WTC11 (cell line): ENCODE measurements at regions not wholly inside any gene's neighbourhood (a gene's known extent, or its start where the extent isn't known, plus 50 kb on each side); places are given as distances from the start of the nearest gene placed in this dataset.
"Not testable (repeated sequence)": the region's sequence is repeated elsewhere in the genome, so short reads cannot be mapped to it uniquely, and the experiment has no call there.

Experiments
- ATAC-seq: fragments of 200-7000 bp; cut with Tn5 transposase; 2 replicates; pipeline ENCODE4 v1.10.0; 2021; ENCODE audit warnings: mild to moderate bottlenecking, moderate library complexity
- CTCF ChIA-PET: fragments of 300-600 bp; sonication (Branson Sonifier 250); formaldehyde crosslinking; loops from one replicate; lab custom pipeline; 2021; ENCODE audit warnings: antibody characterized with exemption; lab: Charles Lee
- POLR2A ChIA-PET: fragments of 350-600 bp; sonication (Branson Sonifier 250); formaldehyde crosslinking; loops from one replicate; lab custom pipeline; 2021; ENCODE audit warnings: antibody characterized with exemption; lab: Charles Lee
- DNase-seq: peaks from one replicate; pipeline ENCODE4 v3.0.0; 2021; ENCODE audit warnings: low spot score
- H3K27ac Mint-ChIP-seq: 2 replicates; pipeline ENCODE4 v1.8.0; 2021; ENCODE audit warnings: mixed read lengths
- H3K27me3 Mint-ChIP-seq: 2 replicates; pipeline ENCODE4 v1.8.0; 2021; ENCODE audit warnings: low read depth, mild to moderate bottlenecking, moderate library complexity, mixed read lengths
- H3K36me3 Mint-ChIP-seq: 2 replicates; pipeline ENCODE4 v1.8.0; 2021; ENCODE audit warnings: mixed read lengths
- H3K4me1 Mint-ChIP-seq: 2 replicates; pipeline ENCODE4 v1.8.0; 2022; ENCODE audit warnings: mixed read lengths
- H3K4me3 Mint-ChIP-seq: 2 replicates; pipeline ENCODE4 v1.8.0; 2021; ENCODE audit warnings: mild to moderate bottlenecking, moderate library complexity, mixed read lengths
- H3K9me3 Mint-ChIP-seq: 2 replicates; pipeline ENCODE4 v1.8.0; 2021; ENCODE audit warnings: mixed read lengths
- CREB1 ChIP-seq: sonication (generic); formaldehyde crosslinking; IDR thresholded peaks from 2 replicates; pipeline ENCODE4 v1.8.0; 2023; ENCODE audit warnings: mild to moderate bottlenecking, missing genetic modification reagents
- ELF4 ChIP-seq: sonication (generic); formaldehyde crosslinking; IDR thresholded peaks from 2 replicates; pipeline ENCODE4 v1.8.1; 2022; ENCODE audit warnings: low read depth, mild to moderate bottlenecking, moderate library complexity, missing genetic modification reagents
- EMX1 ChIP-seq: fragments of 250-450 bp; sonication (Bioruptor Pico); IDR thresholded peaks from 2 replicates; pipeline ENCODE4 v1.8.0; 2021; ENCODE audit warnings: mild to moderate bottlenecking
- ESRRA ChIP-seq: sonication (generic); formaldehyde crosslinking; IDR thresholded peaks from 2 replicates; pipeline ENCODE4 v1.8.1; 2022; ENCODE audit warnings: mild to moderate bottlenecking, missing genetic modification reagents, borderline replicate concordance
- FOXJ3 ChIP-seq: sonication (generic); formaldehyde crosslinking; IDR thresholded peaks from 2 replicates; pipeline ENCODE4 v1.9.0; 2021; ENCODE audit warnings: missing genetic modification reagents, mild to moderate bottlenecking, borderline replicate concordance
- FOXP1 ChIP-seq: sonication (generic); formaldehyde crosslinking; IDR thresholded peaks from 2 replicates; pipeline ENCODE4 v1.8.0; 2022; ENCODE audit warnings: missing genetic modification reagents, mild to moderate bottlenecking, moderate library complexity, borderline replicate concordance
- JAZF1 ChIP-seq: fragments of 250-450 bp; sonication (Bioruptor Pico); IDR thresholded peaks from 2 replicates; pipeline ENCODE4 v1.9.0; 2021; ENCODE audit warnings: moderate library complexity, mild to moderate bottlenecking, inconsistent platforms
- MYBL2 ChIP-seq: sonication (generic); formaldehyde crosslinking; IDR thresholded peaks from 2 replicates; pipeline ENCODE4 v1.8.1; 2023; ENCODE audit warnings: mild to moderate bottlenecking, moderate library complexity, missing genetic modification reagents
- SMAD4 ChIP-seq: sonication (generic); formaldehyde crosslinking; IDR thresholded peaks from 2 replicates; pipeline ENCODE4 v1.8.0; 2022; ENCODE audit warnings: mild to moderate bottlenecking, missing genetic modification reagents
- TEAD1 ChIP-seq: sonication (generic); formaldehyde crosslinking; IDR thresholded peaks from 2 replicates; pipeline ENCODE4 v1.8.0; 2022; ENCODE audit warnings: mild to moderate bottlenecking, missing genetic modification reagents
- ZNF263 ChIP-seq: sonication (generic); formaldehyde crosslinking; IDR thresholded peaks from 2 replicates; pipeline ENCODE4 v1.8.1; 2022; ENCODE audit warnings: low read depth, mild to moderate bottlenecking, moderate library complexity, missing genetic modification reagents
- ZNF416 ChIP-seq: fragments of 250-450 bp; sonication (Bioruptor Pico); IDR thresholded peaks from 2 replicates; pipeline ENCODE4 v1.9.0; 2021; ENCODE audit warnings: mild to moderate bottlenecking, inconsistent platforms
- TF ChIP-seq, protein P1 (sequence below): sonication (generic); formaldehyde crosslinking; IDR thresholded peaks from 2 replicates; pipeline ENCODE4 v1.8.0; 2022; ENCODE audit warnings: mild to moderate bottlenecking, missing genetic modification reagents
- TF ChIP-seq, protein P2 (sequence below): fragments of 250-450 bp; sonication (Bioruptor Pico); conservative IDR thresholded peaks from 2 replicates; pipeline ENCODE4 v1.9.0; 2021; ENCODE audit warnings: mild to moderate bottlenecking
- TF ChIP-seq, protein P3 (sequence below): sonication (generic); formaldehyde crosslinking; IDR thresholded peaks from 2 replicates; pipeline ENCODE4 v1.8.0; 2022; ENCODE audit warnings: mild to moderate bottlenecking, missing genetic modification reagents
- TF ChIP-seq, protein P4 (sequence below): sonication (generic); formaldehyde crosslinking; IDR thresholded peaks from 2 replicates; pipeline ENCODE4 v1.8.0; 2022; ENCODE audit warnings: mild to moderate bottlenecking, missing genetic modification reagents
- TF ChIP-seq, protein P5 (sequence below): sonication (generic); formaldehyde crosslinking; IDR thresholded peaks from 2 replicates; pipeline ENCODE4 v1.8.1; 2022; ENCODE audit warnings: missing genetic modification reagents, borderline replicate concordance
- TF ChIP-seq, protein P6 (sequence below): sonication (generic); formaldehyde crosslinking; IDR thresholded peaks from 2 replicates; pipeline ENCODE4 v1.8.1; 2023; ENCODE audit warnings: mild to moderate bottlenecking, missing genetic modification reagents, moderate library complexity

DNA sequence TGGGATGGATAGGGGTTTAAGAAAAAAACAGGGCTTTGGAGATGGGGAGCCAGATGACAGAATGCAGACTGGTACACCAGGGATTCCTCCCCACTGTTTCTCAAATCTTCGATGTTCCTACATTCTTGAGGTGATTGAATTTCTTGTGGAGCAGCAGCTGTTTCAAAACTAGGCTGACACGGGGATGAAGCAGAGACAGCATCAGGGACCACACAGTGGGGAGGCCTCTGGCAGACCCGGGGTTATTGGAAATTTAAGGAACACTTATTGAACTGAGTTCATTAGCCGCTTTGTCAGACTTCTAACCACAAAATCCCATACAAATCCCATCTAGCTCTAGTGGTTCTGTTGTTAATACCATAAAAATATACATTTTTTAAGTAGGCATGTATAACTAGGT, 621.4 kb upstream of the GBE1 start:
- POLR2A ChIA-PET = no interaction called here

DNA sequence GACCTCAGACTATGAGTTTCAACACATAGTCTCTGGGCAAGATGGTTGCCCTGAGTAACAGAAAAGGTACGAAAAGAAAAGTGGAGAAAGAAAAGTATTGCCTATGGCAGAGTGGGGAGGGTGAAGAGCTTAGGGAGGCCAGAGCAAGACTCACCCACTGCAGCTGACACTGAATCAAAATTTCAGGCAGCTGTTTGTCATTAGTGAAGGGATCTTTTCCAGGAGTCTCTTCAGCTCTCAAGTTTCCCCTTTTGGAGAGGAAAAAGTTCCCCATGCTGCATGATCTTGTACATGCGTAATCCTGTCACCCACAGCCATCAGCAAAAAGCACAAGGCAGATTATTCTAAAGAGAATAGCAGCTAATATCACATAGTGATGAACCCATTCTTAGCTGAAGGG, 616.9 kb upstream of the GBE1 start:
- Mint-ChIP-seq H3K27me3 (peaks cover 13% of the 10 kb centered on the region; the same call in 1 of the 2 replicates), H3K4me3 (no peak overlapping the region), H3K9me3 (peaks cover 83% of the 10 kb centered on the region), H3K4me1 (no peaks in the 10 kb centered on the region), H3K36me3 (peaks cover 70% of the 10 kb centered on the region), H3K27ac (no peak overlapping the region)
- TF ChIP-seq, protein P1, sequence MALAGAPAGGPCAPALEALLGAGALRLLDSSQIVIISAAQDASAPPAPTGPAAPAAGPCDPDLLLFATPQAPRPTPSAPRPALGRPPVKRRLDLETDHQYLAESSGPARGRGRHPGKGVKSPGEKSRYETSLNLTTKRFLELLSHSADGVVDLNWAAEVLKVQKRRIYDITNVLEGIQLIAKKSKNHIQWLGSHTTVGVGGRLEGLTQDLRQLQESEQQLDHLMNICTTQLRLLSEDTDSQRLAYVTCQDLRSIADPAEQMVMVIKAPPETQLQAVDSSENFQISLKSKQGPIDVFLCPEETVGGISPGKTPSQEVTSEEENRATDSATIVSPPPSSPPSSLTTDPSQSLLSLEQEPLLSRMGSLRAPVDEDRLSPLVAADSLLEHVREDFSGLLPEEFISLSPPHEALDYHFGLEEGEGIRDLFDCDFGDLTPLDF = no peak
- TF ChIP-seq FOXP1 (CRISPR knock-in tag) (no peak), SMAD4 (CRISPR knock-in tag) (no peak), JAZF1 (CRISPR knock-in tag) (no peak)
- TF ChIP-seq, protein P2, sequence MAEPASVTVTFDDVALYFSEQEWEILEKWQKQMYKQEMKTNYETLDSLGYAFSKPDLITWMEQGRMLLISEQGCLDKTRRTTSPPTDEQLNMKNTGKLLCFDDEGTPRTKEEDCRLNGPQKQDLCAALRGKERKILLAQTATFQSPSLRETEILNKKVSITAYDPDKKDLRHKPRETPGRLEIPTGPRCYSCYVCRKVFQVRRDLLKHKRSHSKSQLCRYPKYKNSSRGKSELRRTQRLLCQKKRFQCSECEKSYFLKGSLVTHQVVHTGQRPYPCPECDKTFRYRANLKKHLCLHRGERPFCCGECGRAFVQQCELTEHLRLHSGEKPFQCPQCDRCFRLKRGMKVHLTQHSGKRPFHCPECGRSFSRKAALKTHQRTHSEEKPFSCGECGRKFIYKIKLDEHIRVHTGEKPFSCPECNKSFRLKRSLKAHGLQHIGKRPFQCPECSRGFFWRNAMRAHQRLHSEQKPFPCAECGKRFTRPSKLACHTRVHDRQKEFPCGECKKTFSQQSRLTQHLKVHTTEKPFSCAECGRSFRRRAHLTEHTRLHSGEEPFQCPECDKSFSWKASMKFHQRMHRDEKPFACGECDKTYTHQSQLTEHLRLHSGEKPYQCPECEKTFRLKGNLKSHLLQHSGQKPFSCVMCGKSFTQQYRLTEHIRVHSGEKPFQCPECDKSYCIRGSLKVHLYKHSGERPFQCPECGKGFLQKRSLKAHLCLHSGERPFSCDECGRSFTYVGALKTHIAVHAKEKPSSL (CRISPR knock-in tag) = no peak
- TF ChIP-seq, protein P3, sequence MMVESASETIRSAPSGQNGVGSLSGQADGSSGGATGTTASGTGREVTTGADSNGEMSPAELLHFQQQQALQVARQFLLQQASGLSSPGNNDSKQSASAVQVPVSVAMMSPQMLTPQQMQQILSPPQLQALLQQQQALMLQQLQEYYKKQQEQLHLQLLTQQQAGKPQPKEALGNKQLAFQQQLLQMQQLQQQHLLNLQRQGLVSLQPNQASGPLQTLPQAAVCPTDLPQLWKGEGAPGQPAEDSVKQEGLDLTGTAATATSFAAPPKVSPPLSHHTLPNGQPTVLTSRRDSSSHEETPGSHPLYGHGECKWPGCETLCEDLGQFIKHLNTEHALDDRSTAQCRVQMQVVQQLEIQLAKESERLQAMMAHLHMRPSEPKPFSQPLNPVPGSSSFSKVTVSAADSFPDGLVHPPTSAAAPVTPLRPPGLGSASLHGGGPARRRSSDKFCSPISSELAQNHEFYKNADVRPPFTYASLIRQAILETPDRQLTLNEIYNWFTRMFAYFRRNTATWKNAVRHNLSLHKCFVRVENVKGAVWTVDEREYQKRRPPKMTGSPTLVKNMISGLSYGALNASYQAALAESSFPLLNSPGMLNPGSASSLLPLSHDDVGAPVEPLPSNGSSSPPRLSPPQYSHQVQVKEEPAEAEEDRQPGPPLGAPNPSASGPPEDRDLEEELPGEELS = no peak
- ChIA-PET POLR2A (interaction anchor here (0.7 kb wide), 1 partner anchor 196 kb away, joined by 4 read pairs; no protein-coding TSS in a partner anchor), CTCF (no interaction called here)
- no peak for DNase-seq
- no peak for ATAC-seq

More for the DNA sequence above, 621.4 kb upstream of the GBE1 start:
- no peak for ATAC-seq
- no peak for DNase-seq
- Mint-ChIP-seq H3K27ac (no peak overlapping the region), H3K9me3 (peaks cover 48% of the 10 kb centered on the region), H3K27me3 (peaks cover 2% of the 10 kb centered on the region; the same call in 1 of the 2 replicates), H3K4me3 (no peak overlapping the region), H3K36me3 (peaks cover 28% of the 10 kb centered on the region), H3K4me1 (no peaks in the 10 kb centered on the region)
- TF ChIP-seq, protein P4, sequence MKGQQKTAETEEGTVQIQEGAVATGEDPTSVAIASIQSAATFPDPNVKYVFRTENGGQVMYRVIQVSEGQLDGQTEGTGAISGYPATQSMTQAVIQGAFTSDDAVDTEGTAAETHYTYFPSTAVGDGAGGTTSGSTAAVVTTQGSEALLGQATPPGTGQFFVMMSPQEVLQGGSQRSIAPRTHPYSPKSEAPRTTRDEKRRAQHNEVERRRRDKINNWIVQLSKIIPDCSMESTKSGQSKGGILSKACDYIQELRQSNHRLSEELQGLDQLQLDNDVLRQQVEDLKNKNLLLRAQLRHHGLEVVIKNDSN (CRISPR knock-in tag) = no peak
- TF ChIP-seq, protein P5, sequence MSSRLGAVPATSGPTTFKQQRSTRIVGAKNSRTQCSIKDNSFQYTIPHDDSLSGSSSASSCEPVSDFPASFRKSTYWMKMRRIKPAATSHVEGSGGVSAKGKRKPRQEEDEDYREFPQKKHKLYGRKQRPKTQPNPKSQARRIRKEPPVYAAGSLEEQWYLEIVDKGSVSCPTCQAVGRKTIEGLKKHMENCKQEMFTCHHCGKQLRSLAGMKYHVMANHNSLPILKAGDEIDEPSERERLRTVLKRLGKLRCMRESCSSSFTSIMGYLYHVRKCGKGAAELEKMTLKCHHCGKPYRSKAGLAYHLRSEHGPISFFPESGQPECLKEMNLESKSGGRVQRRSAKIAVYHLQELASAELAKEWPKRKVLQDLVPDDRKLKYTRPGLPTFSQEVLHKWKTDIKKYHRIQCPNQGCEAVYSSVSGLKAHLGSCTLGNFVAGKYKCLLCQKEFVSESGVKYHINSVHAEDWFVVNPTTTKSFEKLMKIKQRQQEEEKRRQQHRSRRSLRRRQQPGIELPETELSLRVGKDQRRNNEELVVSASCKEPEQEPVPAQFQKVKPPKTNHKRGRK (CRISPR knock-in tag) = no peak
- TF ChIP-seq MYBL2 (no peak), CREB1 (no peak)
- CTCF ChIA-PET = no interaction called here

DNA sequence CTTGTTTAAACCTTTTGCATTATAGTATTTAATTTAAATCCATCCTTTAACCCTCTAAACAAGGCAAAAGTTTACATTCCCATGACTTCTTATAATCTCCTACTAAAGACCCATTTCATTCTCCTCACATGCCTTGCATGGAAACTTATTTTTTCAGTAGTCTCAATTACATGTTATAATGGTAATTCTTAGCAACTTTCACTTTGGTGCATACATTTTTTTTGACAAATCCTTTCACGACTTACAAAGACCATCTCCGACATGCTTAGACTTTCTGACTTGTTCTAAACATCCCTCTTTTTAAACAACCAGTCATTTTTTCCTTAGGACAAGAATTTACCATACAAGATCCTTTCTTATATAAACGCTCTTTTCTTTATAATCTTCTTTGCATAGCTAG, 615.4 kb upstream of the GBE1 start:
- Mint-ChIP-seq H3K27me3 (peaks cover 13% of the 10 kb centered on the region; the same call in 1 of the 2 replicates), H3K4me1 (no peaks in the 10 kb centered on the region), H3K27ac (no peak overlapping the region), H3K9me3 (peaks cover 81% of the 10 kb centered on the region), H3K36me3 (peaks cover 82% of the 10 kb centered on the region), H3K4me3 (no peak overlapping the region)
- ChIA-PET CTCF (no interaction called here), POLR2A (no interaction called here)
- DNase-seq (no peak), ATAC-seq (no peak)
- no peak for TF ChIP-seq ZNF416 (CRISPR knock-in tag)
- TF ChIP-seq EMX1 (CRISPR knock-in tag) = no peak
- TF ChIP-seq ELF4 (CRISPR knock-in tag) = no peak
- TF ChIP-seq ZNF263 (CRISPR knock-in tag) = no peak
- TF ChIP-seq, protein P6, sequence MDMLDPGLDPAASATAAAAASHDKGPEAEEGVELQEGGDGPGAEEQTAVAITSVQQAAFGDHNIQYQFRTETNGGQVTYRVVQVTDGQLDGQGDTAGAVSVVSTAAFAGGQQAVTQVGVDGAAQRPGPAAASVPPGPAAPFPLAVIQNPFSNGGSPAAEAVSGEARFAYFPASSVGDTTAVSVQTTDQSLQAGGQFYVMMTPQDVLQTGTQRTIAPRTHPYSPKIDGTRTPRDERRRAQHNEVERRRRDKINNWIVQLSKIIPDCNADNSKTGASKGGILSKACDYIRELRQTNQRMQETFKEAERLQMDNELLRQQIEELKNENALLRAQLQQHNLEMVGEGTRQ (CRISPR knock-in tag) = no peak
- no peak for TF ChIP-seq TEAD1 (CRISPR knock-in tag)
- no peak for TF ChIP-seq ESRRA
- TF ChIP-seq FOXJ3 (CRISPR knock-in tag) = no peak
- TF ChIP-seq MYBL2 = no peak

DNA sequence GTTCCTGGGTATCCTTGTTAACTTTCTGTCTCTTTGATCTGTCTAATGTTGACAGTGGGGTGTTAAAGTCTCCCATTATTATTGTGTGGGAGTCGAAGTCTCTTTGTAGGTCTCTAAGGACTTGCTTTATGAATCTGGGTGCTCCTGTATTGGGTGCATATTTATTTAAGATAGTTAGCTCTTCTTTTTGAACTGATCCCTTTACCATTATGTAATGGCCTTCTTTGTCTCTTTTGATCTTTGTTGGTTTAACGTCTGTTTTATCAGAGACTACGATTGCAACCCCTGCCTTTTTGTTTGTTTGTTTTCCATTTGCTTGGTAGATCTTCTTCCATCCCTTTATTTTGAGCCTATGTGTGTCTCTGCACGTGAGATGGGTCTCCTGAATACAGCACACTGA, 612.4 kb upstream of the GBE1 start:
- DNase-seq, POLR2A ChIA-PET, H3K27ac Mint-ChIP-seq, ATAC-seq, H3K4me3 Mint-ChIP-seq, CTCF ChIA-PET, H3K4me1 Mint-ChIP-seq: not testable (repeated sequence)
- H3K36me3 Mint-ChIP-seq = peaks cover 69% of the 10 kb centered on the region
- H3K9me3 Mint-ChIP-seq = peaks cover 58% of the 10 kb centered on the region
- peaks cover 13% of the 10 kb centered on the region; the same call in 1 of the 2 replicates for H3K27me3 Mint-ChIP-seq
